GM19397 (cell line): ENCODE measurements at regions not wholly inside any gene's neighbourhood (a gene's known extent, or its start where the extent isn't known, plus 50 kb on each side); places are given as distances from the start of the nearest gene placed in this dataset.
A peak's percentile ranks its signal among the peaks of the same experiment; 100 is the strongest.
"Not testable (repeated sequence)": the region's sequence is repeated elsewhere in the genome, so short reads cannot be mapped to it uniquely, and the experiment has no call there.

ENCODE experiments used
- ATAC-seq: cut with Tn5 transposase; IDR thresholded peaks from one replicate; pipeline ENCODE4 v1.9.1; 2021; ENCODE audit warnings: mild to moderate bottlenecking, moderate library complexity; ENCODE audit not compliant: unreplicated experiment

DNA sequence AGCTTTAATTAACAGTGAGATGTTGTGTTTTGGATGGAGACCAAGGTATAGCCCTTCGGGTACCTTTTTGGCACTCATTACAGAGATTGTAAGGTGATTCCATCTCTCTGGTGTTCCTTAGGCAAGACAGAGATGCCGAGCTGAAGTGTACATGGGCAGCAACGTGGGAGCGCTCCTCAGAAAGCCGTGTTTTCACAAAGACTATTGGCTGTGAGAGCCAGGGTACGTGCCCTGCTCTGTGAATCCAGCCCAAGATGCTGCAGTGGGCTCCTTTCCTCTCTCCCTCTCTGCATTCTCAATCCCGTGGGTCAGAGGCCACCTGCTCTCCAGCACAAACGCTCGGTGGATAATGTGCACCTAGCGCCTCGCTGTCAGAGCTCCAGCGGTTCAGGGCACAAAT lies 203.0 kb upstream of the EPHA4 start:
- no peak for ATAC-seq

GRCh38 chr2:221774136-221774535 lies 202.0 kb upstream of the EPHA4 start:
- ATAC-seq: no peak

DNA sequence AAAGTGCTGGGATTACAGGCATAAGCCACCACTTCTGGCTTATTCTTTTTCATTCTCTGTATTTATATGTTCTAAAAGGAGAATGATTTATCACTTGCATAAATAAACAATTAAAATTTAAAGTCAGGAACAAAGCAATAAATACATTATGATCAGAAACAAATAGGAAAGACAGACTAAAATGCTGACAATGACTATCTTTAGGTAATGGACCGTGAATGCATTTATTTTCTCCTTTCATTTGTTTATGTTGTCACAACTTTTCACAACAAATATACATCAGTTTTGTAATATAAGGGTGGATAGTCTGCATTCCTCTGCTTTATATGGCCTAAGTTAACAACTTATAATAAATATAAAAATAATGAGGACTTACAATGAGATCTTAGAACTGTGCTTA lies 199.2 kb upstream of the EPHA4 start:
- ATAC-seq: no peak

- ATAC-seq: no peak
Measured at GRCh38 chr2:221767106-221768012, 195.3 kb upstream of the EPHA4 start.

GRCh38 chr2:221762496-221762895 lies 190.4 kb upstream of the EPHA4 start:
- no peak for ATAC-seq

- no peak for ATAC-seq
Measured at GRCh38 chr2:221761260-221761659, 189.2 kb upstream of the EPHA4 start.

DNA sequence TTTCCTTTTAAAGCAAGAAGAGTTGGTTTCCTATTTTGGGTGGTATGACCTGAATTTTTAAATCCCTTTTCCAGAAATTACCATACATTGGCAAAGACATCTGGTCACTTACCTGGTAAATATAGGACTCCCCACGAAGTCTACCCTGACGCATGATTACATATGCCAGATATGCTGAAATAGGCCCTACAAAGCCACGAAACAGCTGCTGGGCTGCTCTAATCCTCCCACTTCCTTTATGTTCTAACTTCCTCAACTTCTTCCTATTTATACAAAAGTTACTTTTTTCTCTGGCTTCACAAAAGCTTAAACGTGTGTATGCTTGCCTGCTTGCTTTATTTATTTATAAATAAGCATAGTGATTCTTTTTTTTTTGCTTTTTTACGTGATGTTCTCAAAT lies 186.0 kb upstream of the EPHA4 start:
- ATAC-seq: no peak

DNA sequence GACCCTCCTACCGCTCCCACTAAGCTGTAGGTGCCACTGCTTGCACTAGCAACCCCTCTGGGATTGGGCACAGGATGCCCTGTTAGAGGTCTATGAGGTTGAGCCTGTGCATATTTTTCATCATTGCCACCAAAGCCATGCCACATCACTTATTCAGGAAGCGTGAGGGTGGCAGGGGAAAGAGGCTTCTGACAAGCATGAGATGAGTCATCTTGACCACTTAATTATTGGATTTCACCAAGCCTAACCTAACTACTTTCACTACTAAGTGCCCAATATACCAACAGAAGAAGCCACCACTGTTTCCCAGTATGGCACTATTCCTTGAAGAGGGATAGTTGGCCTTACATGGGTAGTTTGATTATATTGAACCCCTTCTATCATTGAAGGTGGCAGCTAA lies 181.3 kb upstream of the EPHA4 start:
- ATAC-seq: no peak

- ATAC-seq: no peak
Measured at GRCh38 chr2:221752781-221753180, 180.7 kb upstream of the EPHA4 start.

- no peak for ATAC-seq
Measured at GRCh38 chr2:221750316-221750715, 178.2 kb upstream of the EPHA4 start.

DNA sequence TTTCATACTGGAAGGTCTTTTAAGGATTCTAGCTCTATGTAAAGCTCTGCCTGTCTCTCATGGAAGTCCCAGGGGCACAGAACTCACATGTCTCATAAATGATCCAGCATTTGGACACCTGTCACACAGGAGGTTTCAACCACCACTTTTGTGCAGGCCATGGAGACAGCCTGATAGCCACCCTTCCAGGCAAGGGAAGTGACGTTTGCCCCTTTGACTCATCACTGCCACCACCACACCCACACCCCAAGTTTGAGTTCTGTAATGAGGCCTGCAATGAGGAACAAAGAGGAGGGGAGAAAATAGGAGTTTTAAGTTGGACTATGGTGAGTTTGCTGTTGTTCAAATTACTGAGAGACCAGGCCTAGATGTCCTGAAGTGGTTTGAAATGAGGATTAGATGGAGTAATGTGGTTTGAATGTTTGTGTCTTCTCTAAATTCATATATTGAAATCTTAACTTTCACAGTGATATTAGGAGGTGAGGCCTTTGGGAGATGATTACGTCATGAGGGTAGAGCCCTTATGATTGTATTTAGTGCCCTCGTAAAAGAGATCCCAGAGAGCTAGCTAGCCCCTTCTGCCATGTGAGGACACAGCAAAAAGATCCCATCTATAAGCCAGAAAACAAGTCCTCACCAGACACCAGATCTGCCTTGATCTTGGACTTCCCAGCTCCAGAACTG lies 175.3 kb upstream of the EPHA4 start:
- ATAC-seq: no peak

GRCh38 chr2:221741496-221742211 lies 169.6 kb upstream of the EPHA4 start:
- no peak for ATAC-seq

GRCh38 chr2:221731432-221732145 lies 159.5 kb upstream of the EPHA4 start:
- peak; percentile 79 for ATAC-seq

GRCh38 chr2:221726894-221727513 lies 154.9 kb upstream of the EPHA4 start:
- ATAC-seq: no peak

DNA sequence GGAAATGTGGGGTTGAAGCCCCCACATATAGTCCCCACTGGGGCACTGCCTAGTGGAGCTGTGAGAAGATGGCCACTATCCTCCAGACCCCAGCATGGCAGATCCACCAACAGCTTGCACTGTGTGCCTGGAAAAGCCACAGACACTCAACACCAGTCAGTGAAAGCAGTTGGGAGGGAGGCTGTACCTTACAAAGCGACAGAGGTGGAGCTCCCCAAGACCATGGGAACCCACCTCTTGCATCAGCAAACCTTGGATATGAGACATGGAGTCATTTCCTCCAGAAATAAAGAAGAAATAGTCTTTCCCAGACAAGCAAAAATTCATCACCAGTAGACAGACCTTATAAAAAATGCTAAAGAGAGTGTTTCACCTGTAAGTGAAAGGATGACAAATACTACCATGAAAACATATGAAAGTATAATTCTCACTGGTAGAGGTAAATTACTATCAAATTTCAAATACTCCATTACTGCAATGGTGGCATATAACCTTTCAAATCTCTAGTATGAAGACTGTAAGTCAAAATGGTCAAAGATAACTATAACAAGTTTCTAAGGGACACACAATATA lies 152.6 kb upstream of the EPHA4 start:
- ATAC-seq: no peak

DNA sequence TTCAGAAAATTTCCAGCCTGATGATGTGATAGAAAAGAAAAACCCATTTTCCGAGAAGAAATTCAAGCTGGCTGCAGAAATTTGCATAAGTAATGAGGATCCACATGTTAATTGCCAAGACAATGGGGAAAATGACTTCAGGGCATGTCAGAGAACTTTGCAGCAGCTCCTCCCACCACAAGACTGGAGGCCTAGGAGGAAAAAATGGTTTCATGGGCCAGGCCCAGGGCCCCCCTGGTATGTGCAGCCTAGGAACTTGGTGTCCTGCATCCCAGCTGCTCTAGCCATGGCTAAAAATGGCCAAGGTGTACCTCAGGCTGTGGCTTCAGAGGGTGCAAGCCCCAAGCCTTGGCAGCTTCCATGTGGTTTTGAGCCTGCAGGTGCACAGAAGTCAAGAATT lies 152.0 kb upstream of the EPHA4 start:
- ATAC-seq: not testable (repeated sequence)

DNA sequence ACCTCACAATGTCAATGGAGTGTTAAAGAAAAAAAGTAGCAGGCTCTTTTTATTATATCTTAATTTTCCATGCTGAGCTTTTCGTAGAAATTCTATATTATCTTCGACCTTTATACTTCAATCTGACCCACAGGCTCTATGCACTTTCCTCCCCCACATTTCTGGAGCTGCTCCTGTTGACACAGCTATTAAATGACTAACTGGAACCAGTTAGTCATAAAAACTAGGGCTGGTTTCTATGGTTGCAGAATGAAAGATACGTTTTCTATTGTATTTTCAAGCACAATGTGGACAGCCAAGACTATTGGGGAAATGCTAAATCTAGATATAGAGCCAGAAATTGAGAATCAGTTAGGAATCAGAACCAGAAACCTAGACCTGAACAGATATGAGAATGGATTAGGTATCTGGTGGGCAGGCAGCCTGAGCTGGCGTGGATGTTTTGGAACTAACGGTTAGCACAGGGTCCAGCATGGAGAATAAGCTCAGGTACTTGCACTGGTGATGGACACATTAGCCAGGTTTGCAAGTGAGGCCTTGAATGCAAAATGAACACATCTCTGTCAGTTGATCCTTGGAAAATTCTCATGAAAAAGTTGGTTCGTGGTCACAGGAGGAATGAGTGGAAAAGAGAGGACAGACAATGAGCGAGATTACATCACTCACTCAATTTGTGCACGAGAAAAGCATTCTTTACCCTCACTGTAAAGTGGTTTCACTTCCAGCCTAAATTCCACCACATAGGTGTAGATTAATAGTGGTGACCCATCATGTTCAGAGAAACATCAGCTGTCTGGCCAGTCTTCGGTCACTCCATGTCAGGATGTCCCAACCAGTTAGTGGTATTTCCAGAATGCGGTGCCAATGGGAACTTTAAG lies 144.6 kb upstream of the EPHA4 start:
- no peak for ATAC-seq

GRCh38 chr2:221715523-221716247 lies 143.6 kb upstream of the EPHA4 start:
- no peak for ATAC-seq

DNA sequence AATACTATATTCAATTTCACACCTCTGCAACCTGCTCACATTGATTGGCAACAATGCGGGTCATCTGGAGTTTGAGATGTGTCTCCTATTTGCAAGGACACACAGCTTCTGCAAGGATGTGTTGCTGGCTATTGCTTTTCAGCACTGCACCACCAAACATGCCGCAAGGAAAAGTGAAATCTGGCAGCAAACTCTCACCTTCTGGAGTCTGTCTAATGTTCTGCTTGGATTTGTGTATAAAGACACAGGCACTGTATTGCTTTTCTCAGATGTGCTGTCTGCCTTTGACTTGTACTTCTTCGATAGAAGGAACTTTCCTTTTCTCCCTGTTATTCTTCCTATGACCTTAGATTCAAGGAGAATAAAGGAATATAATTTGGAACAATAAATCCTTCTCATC lies 138.6 kb upstream of the EPHA4 start:
- ATAC-seq: no peak
